ENCODE measurements at regions not wholly inside any gene's neighbourhood (a gene's known extent, or its start where the extent isn't known, plus 50 kb on each side); places are given as distances from the start of the nearest gene placed in this dataset.
A peak's percentile ranks its signal among the peaks of the same experiment; 100 is the strongest.

DNA sequence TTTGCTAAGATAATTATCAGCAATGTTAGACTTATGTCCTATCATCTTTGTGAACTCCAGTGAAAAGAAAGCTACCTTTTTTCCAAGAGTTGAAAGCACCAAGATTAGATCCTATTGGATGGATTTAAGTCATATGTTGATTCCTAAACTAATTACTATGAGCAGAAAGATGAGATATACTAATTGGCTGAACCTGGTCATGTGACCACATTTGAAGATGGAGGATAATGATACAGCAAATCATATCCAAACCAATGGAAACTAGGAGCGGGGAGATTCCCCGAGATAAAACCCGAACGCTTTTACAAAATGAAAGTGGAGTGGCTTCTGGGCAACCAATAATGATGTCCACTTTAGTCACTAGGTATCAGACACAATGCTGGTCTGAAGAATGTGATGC is 1060.2 kb upstream of the EEF2KMT start:
- no peaks in the 10 kb centered on the region for H3K9me3 Mint-ChIP-seq
- H3K4me3 Mint-ChIP-seq = no peak overlapping the region
- H3K36me3 Mint-ChIP-seq (ENCODE audit: low read depth) = no peaks in the 10 kb centered on the region
- no peaks in the 10 kb centered on the region for H3K4me1 Mint-ChIP-seq
- no peak overlapping the region for H3K27ac Mint-ChIP-seq (ENCODE audit: unreplicated experiment)
- no peak for TF ChIP-seq CTCF (conservative IDR thresholded peaks at IDR 0.05)
- no peak for DNase-seq (ENCODE audit: low read depth, low spot score)
- peaks cover 5% of the 10 kb centered on the region for H3K27me3 Mint-ChIP-seq (ENCODE audit: low read depth)

DNA sequence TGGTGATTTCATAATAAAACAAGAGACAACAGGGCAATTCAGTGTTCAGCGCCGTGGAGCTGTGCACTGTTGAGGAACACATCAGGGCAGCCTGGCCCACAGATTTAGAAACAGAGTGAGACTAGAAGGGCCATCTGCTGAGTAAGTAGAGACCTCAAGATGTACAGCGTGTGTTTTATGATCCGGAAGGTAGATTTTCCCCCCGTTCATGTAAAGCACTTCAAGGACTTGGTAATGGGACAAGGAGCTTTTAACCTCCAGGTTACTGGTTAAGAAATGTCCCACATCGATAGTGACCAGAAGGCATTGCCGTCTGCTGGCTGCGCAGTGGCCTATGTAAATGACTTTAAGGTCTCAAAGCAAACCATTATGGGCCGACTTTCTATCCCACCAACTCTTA is 1057.7 kb upstream of the EEF2KMT start:
- Mint-ChIP-seq H3K27ac (ENCODE audit: unreplicated experiment) (peak overlapping the region; percentile 12), H3K4me1 (no peaks in the 10 kb centered on the region), H3K4me3 (no peak overlapping the region), H3K36me3 (ENCODE audit: low read depth) (no peaks in the 10 kb centered on the region), H3K9me3 (no peaks in the 10 kb centered on the region), H3K27me3 (ENCODE audit: low read depth) (peaks cover 5% of the 10 kb centered on the region)
- TF ChIP-seq CTCF (conservative IDR thresholded peaks at IDR 0.05) = no peak
- no peak for DNase-seq (ENCODE audit: low read depth, low spot score)

GRCh38 chr16:6153901-6154300 is 1056.3 kb upstream of the EEF2KMT start:
- Mint-ChIP-seq H3K4me3 (no peak overlapping the region), H3K27ac (ENCODE audit: unreplicated experiment) (no peak overlapping the region), H3K36me3 (ENCODE audit: low read depth) (no peaks in the 10 kb centered on the region), H3K27me3 (ENCODE audit: low read depth) (peaks cover 5% of the 10 kb centered on the region), H3K4me1 (no peaks in the 10 kb centered on the region), H3K9me3 (no peaks in the 10 kb centered on the region)
- no peak for TF ChIP-seq CTCF (conservative IDR thresholded peaks at IDR 0.05)
- DNase-seq (ENCODE audit: low read depth, low spot score) = no peak

DNA sequence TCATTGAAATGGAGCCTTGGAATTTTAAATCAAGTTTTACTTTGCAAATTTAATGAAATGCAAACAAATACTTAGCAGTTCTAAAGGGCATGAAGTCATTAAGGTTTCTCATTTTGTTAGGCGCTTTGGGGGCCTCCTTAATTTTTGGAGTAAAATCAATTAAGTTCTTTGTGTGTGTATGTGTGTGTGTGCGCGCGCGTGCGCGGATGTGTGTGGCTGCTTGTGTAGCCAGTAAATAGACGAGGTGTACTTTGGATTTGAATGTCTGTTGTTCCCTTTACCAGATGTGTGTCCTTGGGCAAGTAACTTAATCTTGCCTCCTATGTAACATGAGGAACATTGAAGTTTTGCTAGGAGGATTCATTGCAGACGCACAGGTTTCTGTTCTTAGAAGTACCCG is 1051.4 kb upstream of the EEF2KMT start:
- H3K9me3 Mint-ChIP-seq = peaks cover 4% of the 10 kb centered on the region
- H3K4me1 Mint-ChIP-seq = no peaks in the 10 kb centered on the region
- DNase-seq (ENCODE audit: low read depth, low spot score) = no peak
- no peak for TF ChIP-seq CTCF (conservative IDR thresholded peaks at IDR 0.05)
- no peak overlapping the region for H3K4me3 Mint-ChIP-seq
- H3K27ac Mint-ChIP-seq (ENCODE audit: unreplicated experiment) = no peak overlapping the region
- peaks cover 16% of the 10 kb centered on the region for H3K27me3 Mint-ChIP-seq (ENCODE audit: low read depth)
- H3K36me3 Mint-ChIP-seq (ENCODE audit: low read depth) = no peaks in the 10 kb centered on the region

DNA sequence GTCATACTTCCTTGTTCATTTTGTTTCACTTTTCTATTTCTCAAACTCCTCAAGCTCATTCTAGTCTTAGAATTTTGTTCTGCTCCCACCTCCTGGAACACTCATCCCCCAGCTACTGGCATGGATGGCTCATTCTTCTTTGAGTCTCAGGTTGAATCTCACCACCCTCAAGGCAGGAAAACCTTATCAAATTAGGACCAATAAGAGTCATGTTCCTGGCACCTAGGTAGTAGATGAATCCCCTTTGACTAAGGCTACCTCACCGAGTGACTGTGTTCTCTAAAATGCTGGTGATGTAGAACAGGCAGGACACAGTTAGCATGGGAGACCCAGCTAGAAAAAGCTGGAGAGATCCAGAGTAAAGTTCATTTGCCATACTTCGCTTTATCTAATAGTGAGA is 1050.8 kb upstream of the EEF2KMT start:
- peaks cover 4% of the 10 kb centered on the region for H3K9me3 Mint-ChIP-seq
- no peaks in the 10 kb centered on the region for H3K36me3 Mint-ChIP-seq (ENCODE audit: low read depth)
- peaks cover 16% of the 10 kb centered on the region for H3K27me3 Mint-ChIP-seq (ENCODE audit: low read depth)
- H3K4me1 Mint-ChIP-seq = no peaks in the 10 kb centered on the region
- no peak for DNase-seq (ENCODE audit: low read depth, low spot score)
- no peak overlapping the region for H3K4me3 Mint-ChIP-seq
- TF ChIP-seq CTCF (conservative IDR thresholded peaks at IDR 0.05) = no peak
- no peak overlapping the region for H3K27ac Mint-ChIP-seq (ENCODE audit: unreplicated experiment)

- Mint-ChIP-seq H3K27me3 (ENCODE audit: low read depth) (peaks cover 26% of the 10 kb centered on the region), H3K36me3 (ENCODE audit: low read depth) (no peaks in the 10 kb centered on the region), H3K27ac (ENCODE audit: unreplicated experiment) (no peak overlapping the region), H3K4me3 (no peak overlapping the region), H3K4me1 (no peaks in the 10 kb centered on the region), H3K9me3 (peaks cover 4% of the 10 kb centered on the region)
- no peak for TF ChIP-seq CTCF (conservative IDR thresholded peaks at IDR 0.05)
- DNase-seq (ENCODE audit: low read depth, low spot score) = no peak
Measured at GRCh38 chr16:6146874-6147425, 1049.4 kb upstream of the EEF2KMT start.
